Retinal pigment epithelial cell (primary cell): ENCODE measurements at regions not wholly inside any gene's neighbourhood (a gene's known extent, or its start where the extent isn't known, plus 50 kb on each side); places are given as distances from the start of the nearest gene placed in this dataset.

Experiments used
- DNase-seq: peaks from one replicate; pipeline ENCODE4 v3.0.0-alpha.2; 2010; ENCODE audit warnings: low read depth
- H3K4me3 ChIP-seq: 2 replicates; pipeline ENCODE4 v1.5.1; 2011; ENCODE audit warnings: mild to moderate bottlenecking, low read length, control low read depth, moderate library complexity
- CTCF ChIP-seq: conservative IDR thresholded peaks from 2 replicates; pipeline ENCODE4 v1.5.1; 2011; ENCODE audit warnings: low read depth, low read length, control low read depth, inconsistent platforms

- no peak for DNase-seq
- TF ChIP-seq CTCF: no peak
Measured at GRCh38 chr6:21732731-21733130, 139.2 kb downstream of the SOX4 start.

GRCh38 chr6:21733311-21733710, 139.8 kb downstream of the SOX4 start:
- DNase-seq: no peak
- H3K4me3 ChIP-seq: no peak overlapping the region
- TF ChIP-seq CTCF: no peak

More at GRCh38 chr6:21732731-21733130, 139.2 kb downstream of the SOX4 start:
- no peak overlapping the region for H3K4me3 ChIP-seq

GRCh38 chr6:21734204-21734603, 140.7 kb downstream of the SOX4 start:
- no peak for TF ChIP-seq CTCF
- H3K4me3 ChIP-seq: no peak overlapping the region
- DNase-seq: no peak

GRCh38 chr6:21738180-21739094, 144.9 kb downstream of the SOX4 start:
- no peak for DNase-seq
- H3K4me3 ChIP-seq: no peak overlapping the region
- no peak for TF ChIP-seq CTCF

GRCh38 chr6:21739241-21739640, 145.7 kb downstream of the SOX4 start:
- no peak for TF ChIP-seq CTCF
- no peak overlapping the region for H3K4me3 ChIP-seq
- DNase-seq: no peak

GRCh38 chr6:21739838-21740237, 146.3 kb downstream of the SOX4 start:
- no peak overlapping the region for H3K4me3 ChIP-seq
- no peak for DNase-seq
- TF ChIP-seq CTCF: no peak
